GM23338 (cell line): ENCODE measurements at regions not wholly inside any gene's neighbourhood (a gene's known extent, or its start where the extent isn't known, plus 50 kb on each side); places are given as distances from the start of the nearest gene placed in this dataset.
"Not testable (repeated sequence)": the region's sequence is repeated elsewhere in the genome, so short reads cannot be mapped to it uniquely, and the experiment has no call there.

ENCODE experiments used
- ATAC-seq: fragments of 200-7000 bp; cut with Tn5 transposase; 3 replicates; pipeline ENCODE4 v1.9.1; 2020
- DNase-seq: peaks from one replicate; pipeline ENCODE4 v3.0.0-alpha.2; 2015; ENCODE audit warnings: low spot score
- H2AFZ ChIP-seq: fragments of 200-600 bp; sonication (generic); 2 replicates; pipeline ENCODE4 v1.8.0; 2016; ENCODE audit warnings: antibody characterized with exemption, mild to moderate bottlenecking, moderate library complexity
- H3F3A ChIP-seq: fragments of 200-600 bp; sonication (generic); replicated peaks from 2 replicates; pipeline ENCODE4 v1.8.0; 2017; ENCODE audit warnings: antibody characterized with exemption, mixed run types, low read depth
- H3K27ac ChIP-seq: fragments of 200-600 bp; sonication (generic); 2 replicates; pipeline ENCODE4 v1.6.1; 2016; ENCODE audit warnings: low read depth
- H3K27me3 ChIP-seq: fragments of 200-600 bp; sonication (generic); 2 replicates; pipeline ENCODE4 v1.8.0; 2016; ENCODE audit warnings: mild to moderate bottlenecking, mixed run types, moderate library complexity; ENCODE audit not compliant: insufficient read depth
- H3K36me3 ChIP-seq: fragments of 200-600 bp; sonication (generic); 2 replicates; pipeline ENCODE4 v1.8.0; 2016; ENCODE audit warnings: mild to moderate bottlenecking; ENCODE audit not compliant: insufficient read depth
- H3K4me1 ChIP-seq: fragments of 200-600 bp; sonication (generic); 2 replicates; pipeline ENCODE4 v1.8.0; 2016; ENCODE audit warnings: mild to moderate bottlenecking, moderate library complexity; ENCODE audit not compliant: insufficient read depth
- H3K4me2 ChIP-seq: fragments of 200-600 bp; sonication (generic); 2 replicates; pipeline ENCODE4 v1.7.1; 2017; ENCODE audit warnings: mixed run types
- H3K4me3 ChIP-seq: fragments of 200-600 bp; sonication (generic); 2 replicates; pipeline ENCODE4 v1.6.1; 2016; ENCODE audit warnings: mixed run types
- H3K79me2 ChIP-seq: fragments of 200-600 bp; sonication (generic); replicated peaks from 2 replicates; pipeline ENCODE4 v1.8.0; 2017; ENCODE audit warnings: mild to moderate bottlenecking; ENCODE audit not compliant: insufficient read depth
- H3K9me2 ChIP-seq: fragments of 200-600 bp; sonication (generic); 2 replicates; pipeline ENCODE4 v1.8.0; 2017; ENCODE audit not compliant: insufficient read depth
- H4K20me1 ChIP-seq: fragments of 200-600 bp; sonication (generic); replicated peaks from 2 replicates; pipeline ENCODE4 v1.8.0; 2017; ENCODE audit warnings: mild to moderate bottlenecking; ENCODE audit not compliant: insufficient read depth
- H3K27ac Mint-ChIP-seq: 2 replicates; pipeline ENCODE4 v1.8.0; 2020; ENCODE audit warnings: inconsistent platforms, mild to moderate bottlenecking, moderate library complexity, mixed read lengths
- H3K27me3 Mint-ChIP-seq: 3 replicates; pipeline ENCODE4 v1.8.0; 2022; ENCODE audit warnings: low read depth, mild to moderate bottlenecking, moderate library complexity, mixed read lengths, inconsistent platforms; ENCODE audit not compliant: insufficient read depth, poor library complexity
- H3K36me3 Mint-ChIP-seq: 3 replicates; pipeline ENCODE4 v1.8.0; 2021; ENCODE audit warnings: low read depth, mild to moderate bottlenecking, inconsistent platforms, moderate library complexity, mixed read lengths
- H3K4me1 Mint-ChIP-seq: 3 replicates; pipeline ENCODE4 v1.8.0; 2020; ENCODE audit warnings: mild to moderate bottlenecking, inconsistent platforms, mixed read lengths
- H3K4me3 Mint-ChIP-seq: 3 replicates; pipeline ENCODE4 v1.8.0; 2021; ENCODE audit warnings: moderate library complexity, mild to moderate bottlenecking, inconsistent platforms, mixed read lengths
- H3K9me3 Mint-ChIP-seq: 3 replicates; pipeline ENCODE4 v1.8.0; 2020; ENCODE audit warnings: moderate library complexity, mild to moderate bottlenecking, inconsistent platforms, mixed read lengths
- CREB1 ChIP-seq: fragments of 250-450 bp; sonication (Bioruptor Pico); IDR thresholded peaks from 2 replicates; pipeline ENCODE4 v1.5.0; 2020; ENCODE audit warnings: low read depth, mild to moderate bottlenecking, moderate library complexity
- POLR2AphosphoS5 ChIP-seq: IDR thresholded peaks from 2 replicates; pipeline ENCODE4 v1.6.1; 2016; ENCODE audit warnings: antibody characterized with exemption, low read depth

DNA sequence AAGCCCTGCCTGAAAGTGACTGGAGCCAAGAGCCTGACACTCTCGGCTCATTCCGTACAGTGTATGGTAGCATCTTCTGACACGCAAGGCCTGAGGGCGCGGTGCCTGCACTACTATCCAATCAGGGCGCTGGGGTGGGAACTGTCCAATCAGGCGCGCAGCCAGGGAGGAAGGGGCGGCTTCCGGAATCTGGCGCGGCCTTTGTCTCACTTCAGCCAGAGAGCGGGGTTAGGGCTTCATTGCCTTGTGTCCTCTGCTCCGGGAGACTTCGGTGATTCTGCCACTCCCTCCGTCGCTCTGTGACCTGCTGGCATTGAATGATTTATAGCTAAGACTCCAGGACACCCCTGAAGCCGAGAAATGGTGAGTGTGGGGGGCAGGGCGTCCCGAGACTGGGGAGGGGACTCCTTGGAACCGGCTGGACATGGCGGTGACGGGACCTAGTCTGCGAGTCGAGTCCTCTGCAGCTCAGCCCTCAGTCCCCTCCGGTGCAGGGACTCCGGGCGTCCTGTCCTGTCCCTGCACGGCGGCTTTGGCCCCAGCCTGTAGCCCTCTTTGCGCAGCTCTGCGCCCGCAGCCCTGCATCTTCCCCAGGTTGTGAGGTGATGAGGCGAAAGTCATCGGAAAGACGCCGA, 183.4 kb downstream of the LIPI start:
- Histone ChIP-seq H3K4me2 (peak overlapping the region; percentile 69), H3K4me3 (peak overlapping the region; percentile 92), H4K20me1 (peaks cover 15% of the 10 kb centered on the region), H3K79me2 (peaks cover 47% of the 10 kb centered on the region)
- not testable (repeated sequence) for H3K9me3 Mint-ChIP-seq, H3F3A ChIP-seq, H2AFZ ChIP-seq, H3K27me3 Mint-ChIP-seq, H3K36me3 ChIP-seq, H3K9me2 ChIP-seq, H3K27ac ChIP-seq, H3K4me1 ChIP-seq, H3K27me3 ChIP-seq
- ATAC-seq (peak; percentile 99), DNase-seq (peak; percentile 96)
- Mint-ChIP-seq H3K36me3 (peaks cover 12% of the 10 kb centered on the region; the same call in 2 of the 3 replicates), H3K27ac (peak overlapping the region; percentile 99), H3K4me3 (peak overlapping the region; percentile 99), H3K4me1 (peaks cover 22% of the 10 kb centered on the region)
- peak; percentile 67 for TF ChIP-seq CREB1 (CRISPR knock-in tag)
- TF ChIP-seq POLR2AphosphoS5 = peak; percentile 64

DNA sequence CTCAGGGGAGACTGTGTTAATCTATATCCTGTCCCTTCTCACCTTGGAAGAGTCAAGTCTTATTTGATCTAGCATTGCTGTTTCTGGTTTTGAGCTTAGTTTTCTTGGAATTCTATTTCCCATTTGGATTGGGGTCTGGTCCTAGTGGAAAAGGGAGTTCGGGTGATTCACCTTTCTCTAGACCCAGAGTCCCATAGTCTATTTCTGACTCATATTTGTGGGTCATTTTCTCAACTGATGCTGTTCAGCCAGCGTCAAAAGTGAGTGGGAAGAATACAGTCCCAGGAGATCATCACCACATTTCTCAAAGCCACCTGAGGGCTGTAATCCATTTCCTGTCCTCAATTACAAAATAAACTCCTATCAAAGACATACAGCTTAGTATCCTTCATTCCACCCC, 190.6 kb downstream of the LIPI start:
- not testable (repeated sequence) for H4K20me1 ChIP-seq, H3K27ac ChIP-seq, H3K4me2 ChIP-seq, H3K27me3 Mint-ChIP-seq, H3K36me3 Mint-ChIP-seq, H3K79me2 ChIP-seq, H3K9me2 ChIP-seq, H2AFZ ChIP-seq, H3K4me3 ChIP-seq, H3K4me1 ChIP-seq, H3K27me3 ChIP-seq, H3K9me3 Mint-ChIP-seq, H3K4me3 Mint-ChIP-seq, H3K36me3 ChIP-seq, H3K4me1 Mint-ChIP-seq, H3K27ac Mint-ChIP-seq, DNase-seq, ATAC-seq, H3F3A ChIP-seq

GRCh38 chr21:14015841-14016240, 194.9 kb downstream of the LIPI start:
- H3K4me1 Mint-ChIP-seq, ATAC-seq, H3F3A ChIP-seq, H3K79me2 ChIP-seq, H3K27me3 ChIP-seq, H3K9me2 ChIP-seq, H3K4me3 ChIP-seq, DNase-seq, H3K4me2 ChIP-seq, H3K9me3 Mint-ChIP-seq, H3K27me3 Mint-ChIP-seq, H3K36me3 Mint-ChIP-seq, H3K27ac ChIP-seq, H2AFZ ChIP-seq, H3K36me3 ChIP-seq, H3K4me3 Mint-ChIP-seq, H3K4me1 ChIP-seq, H4K20me1 ChIP-seq, H3K27ac Mint-ChIP-seq: not testable (repeated sequence)

GRCh38 chr21:14013623-14014498, 196.9 kb downstream of the LIPI start:
- not testable (repeated sequence) for H3K9me3 Mint-ChIP-seq, H3K4me3 Mint-ChIP-seq, H3K27me3 ChIP-seq, H3K79me2 ChIP-seq, H3K4me3 ChIP-seq, ATAC-seq, H3K27me3 Mint-ChIP-seq, H3K4me1 ChIP-seq, H2AFZ ChIP-seq, H3K27ac Mint-ChIP-seq, DNase-seq, H3K36me3 Mint-ChIP-seq, H3F3A ChIP-seq, H3K9me2 ChIP-seq, H3K4me2 ChIP-seq, H4K20me1 ChIP-seq, H3K36me3 ChIP-seq, H3K4me1 Mint-ChIP-seq, H3K27ac ChIP-seq
